H9 (cell line): ENCODE measurements at regions not wholly inside any gene's neighbourhood (a gene's known extent, or its start where the extent isn't known, plus 50 kb on each side); places are given as distances from the start of the nearest gene placed in this dataset.

Source experiments
- DNase-seq: peaks from one replicate; pipeline ENCODE4 v3.0.0-alpha.2; 2017
- H2AFZ ChIP-seq: one replicate; pipeline ENCODE4 v1.6.1; 2013; ENCODE audit warnings: mild to moderate bottlenecking, low read length, control low read depth, moderate library complexity
- H2AK5ac ChIP-seq: 2 replicates; pipeline ENCODE4 v1.6.1; 2013; ENCODE audit warnings: low read length, control low read depth, mixed read lengths; ENCODE audit not compliant: insufficient read length
- H2BK120ac ChIP-seq: one replicate; pipeline ENCODE4 v1.6.1; 2013; ENCODE audit warnings: low read depth, mild to moderate bottlenecking, low read length, control low read depth, inconsistent platforms; ENCODE audit not compliant: poor library complexity, severe bottlenecking
- H2BK12ac ChIP-seq: 2 replicates; pipeline ENCODE4 v1.6.1; 2013; ENCODE audit warnings: low read length, control low read depth, mixed read lengths, low read depth; ENCODE audit not compliant: insufficient read length
- H2BK15ac ChIP-seq: 2 replicates; pipeline ENCODE4 v1.6.1; 2013; ENCODE audit warnings: low read depth, low read length, control low read depth
- H2BK20ac ChIP-seq: one replicate; pipeline ENCODE4 v1.6.1; 2013; ENCODE audit warnings: low read depth, mild to moderate bottlenecking, low read length, control low read depth, inconsistent platforms; ENCODE audit not compliant: poor library complexity, severe bottlenecking
- H2BK5ac ChIP-seq: 2 replicates; pipeline ENCODE4 v1.6.1; 2013; ENCODE audit warnings: low read length, control low read depth, mixed read lengths; ENCODE audit not compliant: insufficient read length
- H3K14ac ChIP-seq: 2 replicates; pipeline ENCODE4 v1.6.1; 2013; ENCODE audit warnings: low read length, control low read depth; ENCODE audit not compliant: insufficient read depth
- H3K18ac ChIP-seq: 2 replicates; pipeline ENCODE4 v1.6.1; 2013; ENCODE audit warnings: low read depth, mild to moderate bottlenecking, mixed read lengths, low read length, control low read depth; ENCODE audit not compliant: insufficient read length
- H3K23ac ChIP-seq: 2 replicates; pipeline ENCODE4 v1.6.1; 2013; ENCODE audit warnings: low read length, control low read depth, mixed read lengths, low read depth; ENCODE audit not compliant: insufficient read length
- H3K23me2 ChIP-seq: 2 replicates; pipeline ENCODE4 v1.6.1; 2013; ENCODE audit warnings: low read depth, mild to moderate bottlenecking, mixed read lengths, low read length, control low read depth; ENCODE audit not compliant: insufficient read length, poor library complexity, severe bottlenecking
- H3K27ac ChIP-seq: 2 replicates; pipeline ENCODE4 v1.5.1; 2013; ENCODE audit warnings: low read length, control low read depth, mixed read lengths, low read depth; ENCODE audit not compliant: insufficient read length
- H3K27me3 ChIP-seq: 2 replicates; pipeline ENCODE4 v1.6.1; 2013; ENCODE audit warnings: low read length, control low read depth, inconsistent platforms; ENCODE audit not compliant: insufficient read depth
- H3K4ac ChIP-seq: 2 replicates; pipeline ENCODE4 v1.6.1; 2013; ENCODE audit warnings: low read depth, mild to moderate bottlenecking, control low read depth, inconsistent platforms, low read length, moderate library complexity
- H3K4me1 ChIP-seq: 2 replicates; pipeline ENCODE4 v1.6.1; 2013; ENCODE audit warnings: low read length, control low read depth, inconsistent platforms; ENCODE audit not compliant: insufficient read depth
- H3K4me2 ChIP-seq: 2 replicates; pipeline ENCODE4 v1.6.1; 2013; ENCODE audit warnings: low read length, control low read depth, mixed read lengths; ENCODE audit not compliant: insufficient read length, insufficient read depth
- H3K56ac ChIP-seq: 2 replicates; pipeline ENCODE4 v1.6.1; 2013; ENCODE audit warnings: low read depth, mild to moderate bottlenecking, mixed read lengths, low read length, control low read depth; ENCODE audit not compliant: insufficient read length
- H3K79me1 ChIP-seq: 2 replicates; pipeline ENCODE4 v1.6.1; 2013; ENCODE audit warnings: low read depth, mild to moderate bottlenecking, moderate library complexity, low read length, control low read depth, inconsistent platforms; ENCODE audit not compliant: insufficient read depth, poor library complexity, severe bottlenecking
- H3K79me2 ChIP-seq: 2 replicates; pipeline ENCODE4 v1.6.1; 2013; ENCODE audit warnings: low read length, control low read depth, inconsistent platforms; ENCODE audit not compliant: insufficient read depth
- H3K9ac ChIP-seq: 2 replicates; pipeline ENCODE4 v1.6.1; 2013; ENCODE audit warnings: low read length, control low read depth, mixed read lengths; ENCODE audit not compliant: insufficient read length; ENCODE audit errors: extremely low read depth
- H3K9me3 ChIP-seq: one replicate; pipeline ENCODE4 v1.6.1; 2013; ENCODE audit warnings: low read depth, low read length, inconsistent platforms; ENCODE audit not compliant: control insufficient read depth
- H3T11ph ChIP-seq: one replicate; pipeline ENCODE4 v1.6.1; 2013; ENCODE audit warnings: mild to moderate bottlenecking, low read length, control low read depth, inconsistent platforms
- H4K20me1 ChIP-seq: one replicate; pipeline ENCODE4 v1.6.1; 2013; ENCODE audit not compliant: control insufficient read depth, insufficient read length, insufficient read depth
- H4K5ac ChIP-seq: 2 replicates; pipeline ENCODE4 v1.6.1; 2013; ENCODE audit warnings: low read depth, mild to moderate bottlenecking, mixed read lengths, low read length, control low read depth; ENCODE audit not compliant: insufficient read length
- H4K8ac ChIP-seq: replicated peaks from 2 replicates; pipeline ENCODE4 v1.6.1; 2013; ENCODE audit warnings: low read length, control low read depth, mixed read lengths, low read depth; ENCODE audit not compliant: insufficient read length
- H4K91ac ChIP-seq: 2 replicates; pipeline ENCODE4 v1.6.1; 2013; ENCODE audit warnings: low read depth, mild to moderate bottlenecking, moderate library complexity, mixed read lengths, low read length, control low read depth; ENCODE audit not compliant: insufficient read length
- H3K27ac Mint-ChIP-seq, 3 experiments: 2 replicates in 2 of 3; 3 replicates in 1 of 3; pipeline ENCODE4 v1.8.0; 2020 to 2021; ENCODE audit warnings: mixed read lengths in 3 of 3, mild to moderate bottlenecking in 1 of 3, moderate library complexity in 1 of 3
- H3K27me3 Mint-ChIP-seq: 2 replicates; pipeline ENCODE4 v1.8.0; 2021; ENCODE audit warnings: low read depth, mild to moderate bottlenecking, moderate library complexity, mixed read lengths
- H3K36me3 Mint-ChIP-seq, 3 experiments: 2 replicates in 2 of 3; 3 replicates in 1 of 3; pipeline ENCODE4 v1.8.0; 2020 to 2021; ENCODE audit warnings: low read depth in 3 of 3, mixed read lengths in 3 of 3; ENCODE audit not compliant: insufficient read depth in 1 of 3
- H3K4me1 Mint-ChIP-seq, 2 experiments: 2 replicates each; pipeline ENCODE4 v1.8.0; 2020; ENCODE audit warnings: mixed read lengths in 2 of 2
- H3K4me3 Mint-ChIP-seq, 2 experiments: 2 replicates in 1 of 2; 3 replicates in 1 of 2; pipeline ENCODE4 v1.8.0; 2020 to 2021; ENCODE audit warnings: mild to moderate bottlenecking in 2 of 2, mixed read lengths in 2 of 2, moderate library complexity in 1 of 2
- H3K9me3 Mint-ChIP-seq, 2 experiments: 2 replicates in 1 of 2; 3 replicates in 1 of 2; pipeline ENCODE4 v1.8.0; 2020; ENCODE audit warnings: mild to moderate bottlenecking in 2 of 2, mixed read lengths in 2 of 2, moderate library complexity in 1 of 2
- WGBS: extraction: QIAGEN DNeasy Blood & Tissue Kit; methylation state at CpG from one replicate; pipeline ENCODE4 v1.1.7; 2013; ENCODE audit warnings: missing lambda C conversion rate, low lambda C conversion rate, mixed read lengths; ENCODE audit not compliant: insufficient read length; ENCODE audit errors: extremely low coverage; 5-methylcytosine and 5-hydroxymethylcytosine counted together
- TF ChIP-seq, protein P1 (sequence below): fragments of 200-600 bp; sonication (generic); conservative IDR thresholded peaks from 3 replicates; pipeline ENCODE4 v1.8.0; 2021; ENCODE audit warnings: antibody characterized with exemption, mild to moderate bottlenecking

DNA sequence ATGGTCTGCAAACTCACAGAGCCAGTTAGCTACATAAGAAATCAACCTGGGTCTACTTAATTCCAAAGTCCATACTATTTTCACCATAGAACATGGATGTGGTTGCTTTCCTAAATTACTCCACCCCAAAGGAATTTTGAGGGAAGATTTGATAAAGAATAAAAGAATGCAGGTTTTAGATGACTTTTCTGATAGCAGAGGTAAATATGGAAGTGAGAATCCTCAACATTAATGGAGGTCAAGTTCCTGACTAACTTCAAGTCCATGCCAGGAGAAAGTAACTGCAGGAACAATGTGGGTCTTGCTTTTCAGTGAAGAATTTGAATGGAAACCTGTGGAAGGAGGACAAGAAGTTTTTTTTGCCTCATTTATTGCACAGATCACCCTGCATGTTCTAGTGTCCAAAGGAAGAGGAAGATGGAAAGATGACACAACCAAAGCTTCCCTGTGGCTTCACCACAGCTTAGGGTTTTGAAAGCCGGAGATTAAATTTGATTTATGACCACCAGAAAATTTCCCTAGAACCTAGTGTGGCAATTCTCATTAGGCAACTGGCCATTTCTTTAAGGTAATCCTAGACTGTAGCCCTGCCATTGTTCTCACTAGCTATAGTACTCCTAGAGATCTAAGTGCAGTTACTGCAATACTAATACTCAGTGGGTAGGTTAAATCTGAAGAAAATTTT, 429.7 kb downstream of the RAP2B start:
- no peak overlapping the region for H2BK12ac ChIP-seq
- no peak overlapping the region for H4K8ac ChIP-seq
- H3K9me3 ChIP-seq: no peaks in the 10 kb centered on the region

More for the DNA sequence above, 429.7 kb downstream of the RAP2B start:
- no peak overlapping the region for H2BK15ac ChIP-seq
- H3K79me2 ChIP-seq: no peaks in the 10 kb centered on the region
- H3K27me3 ChIP-seq: no peaks in the 10 kb centered on the region
- H3K56ac ChIP-seq: no peak overlapping the region
- no peak for DNase-seq
- no peak overlapping the region for H4K5ac ChIP-seq
- H3K4me1 Mint-ChIP-seq: no peaks in the 10 kb centered on the region
- H3K4me1 ChIP-seq: no peaks in the 10 kb centered on the region
- no peaks in the 10 kb centered on the region for H3K23me2 ChIP-seq
- H3K9ac ChIP-seq: no peak overlapping the region
- H3K79me1 ChIP-seq: no peaks in the 10 kb centered on the region
- H3K18ac ChIP-seq: no peak overlapping the region
- no peak overlapping the region for H3K23ac ChIP-seq
- H3T11ph ChIP-seq: no peak overlapping the region
- no CpG with 5 or more reads among the region's 1 CpG for whole genome bisulfite sequencing
- no peak overlapping the region for H2AK5ac ChIP-seq
- peaks cover 0 to 2% of the 10 kb centered on the region in 2 experiments; a peak in 3 of 5 replicates for H3K9me3 Mint-ChIP-seq
- H4K20me1 ChIP-seq: no peaks in the 10 kb centered on the region
- no peaks in the 10 kb centered on the region; a peak in 1 of 7 replicates for H3K36me3 Mint-ChIP-seq
- no peak overlapping the region for H2BK120ac ChIP-seq
- no peak overlapping the region for H2AFZ ChIP-seq
- TF ChIP-seq, protein P1, sequence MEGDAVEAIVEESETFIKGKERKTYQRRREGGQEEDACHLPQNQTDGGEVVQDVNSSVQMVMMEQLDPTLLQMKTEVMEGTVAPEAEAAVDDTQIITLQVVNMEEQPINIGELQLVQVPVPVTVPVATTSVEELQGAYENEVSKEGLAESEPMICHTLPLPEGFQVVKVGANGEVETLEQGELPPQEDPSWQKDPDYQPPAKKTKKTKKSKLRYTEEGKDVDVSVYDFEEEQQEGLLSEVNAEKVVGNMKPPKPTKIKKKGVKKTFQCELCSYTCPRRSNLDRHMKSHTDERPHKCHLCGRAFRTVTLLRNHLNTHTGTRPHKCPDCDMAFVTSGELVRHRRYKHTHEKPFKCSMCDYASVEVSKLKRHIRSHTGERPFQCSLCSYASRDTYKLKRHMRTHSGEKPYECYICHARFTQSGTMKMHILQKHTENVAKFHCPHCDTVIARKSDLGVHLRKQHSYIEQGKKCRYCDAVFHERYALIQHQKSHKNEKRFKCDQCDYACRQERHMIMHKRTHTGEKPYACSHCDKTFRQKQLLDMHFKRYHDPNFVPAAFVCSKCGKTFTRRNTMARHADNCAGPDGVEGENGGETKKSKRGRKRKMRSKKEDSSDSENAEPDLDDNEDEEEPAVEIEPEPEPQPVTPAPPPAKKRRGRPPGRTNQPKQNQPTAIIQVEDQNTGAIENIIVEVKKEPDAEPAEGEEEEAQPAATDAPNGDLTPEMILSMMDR: no peak
- no peaks in the 10 kb centered on the region for H3K27me3 Mint-ChIP-seq
- H4K91ac ChIP-seq: no peak overlapping the region
- H2BK5ac ChIP-seq: no peak overlapping the region
- no peak overlapping the region for H3K4me2 ChIP-seq
- no peak overlapping the region for H3K27ac ChIP-seq
- no peak overlapping the region for H3K14ac ChIP-seq
- H2BK20ac ChIP-seq: no peak overlapping the region
- H3K4me3 Mint-ChIP-seq: no peak overlapping the region
- no peak overlapping the region for H3K4ac ChIP-seq
- no peak overlapping the region for H3K27ac Mint-ChIP-seq
